Neural progenitor cell (in vitro differentiated cells): ENCODE measurements at regions not wholly inside any gene's neighbourhood (a gene's known extent, or its start where the extent isn't known, plus 50 kb on each side); places are given as distances from the start of the nearest gene placed in this dataset.

Source experiments
- EZH2 ChIP-seq: fragments of 200-600 bp; sonication (generic); IDR thresholded peaks from 2 replicates; pipeline ENCODE4 v1.6.1; 2017; ENCODE audit warnings: antibody characterized with exemption, mild to moderate bottlenecking, moderate library complexity
- TF ChIP-seq, protein P1 (sequence below): fragments of 200-600 bp; sonication (generic); IDR thresholded peaks from 2 replicates; pipeline ENCODE4 v1.5.1; 2017; ENCODE audit warnings: antibody characterized with exemption, mild to moderate bottlenecking

DNA sequence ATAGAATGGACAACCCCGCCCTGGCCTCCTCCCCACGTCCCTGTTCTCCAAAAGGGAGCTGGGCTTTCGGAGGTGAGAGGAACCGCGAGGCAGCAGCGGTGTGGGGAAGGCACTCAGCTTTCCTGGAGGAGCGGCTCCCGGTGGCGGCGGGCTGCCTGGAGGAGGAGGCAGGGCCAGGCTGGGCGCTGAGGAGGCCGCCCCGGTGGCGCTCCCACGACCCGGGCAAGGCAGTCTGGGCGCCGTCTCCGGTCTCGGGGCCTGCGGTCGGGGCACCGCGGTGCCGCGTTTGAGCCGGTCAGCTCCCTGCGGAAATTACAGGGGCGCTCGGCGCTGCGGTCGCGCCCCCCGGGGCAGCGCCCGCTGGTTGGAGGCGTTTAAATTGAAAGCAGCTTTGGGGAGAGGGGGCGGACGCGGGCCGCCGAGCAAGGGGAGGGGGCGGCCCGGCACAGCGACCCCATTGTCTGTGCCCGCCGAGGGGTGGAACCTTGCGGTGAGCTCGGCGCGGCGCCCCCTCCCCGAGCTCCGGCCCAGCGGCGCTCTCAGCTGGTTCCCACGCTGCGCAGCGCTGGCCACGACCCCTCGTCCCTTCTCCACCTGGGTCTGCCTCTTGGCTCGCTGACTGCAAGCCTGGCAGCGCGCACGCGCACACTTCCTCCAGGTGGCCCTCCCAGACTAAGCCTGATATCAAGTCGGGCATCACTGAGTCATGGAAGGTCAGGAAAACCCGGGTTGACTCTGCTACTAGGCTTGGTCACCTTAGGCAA lies 58.7 kb upstream of the DLX4 start:
- TF ChIP-seq, protein P1, sequence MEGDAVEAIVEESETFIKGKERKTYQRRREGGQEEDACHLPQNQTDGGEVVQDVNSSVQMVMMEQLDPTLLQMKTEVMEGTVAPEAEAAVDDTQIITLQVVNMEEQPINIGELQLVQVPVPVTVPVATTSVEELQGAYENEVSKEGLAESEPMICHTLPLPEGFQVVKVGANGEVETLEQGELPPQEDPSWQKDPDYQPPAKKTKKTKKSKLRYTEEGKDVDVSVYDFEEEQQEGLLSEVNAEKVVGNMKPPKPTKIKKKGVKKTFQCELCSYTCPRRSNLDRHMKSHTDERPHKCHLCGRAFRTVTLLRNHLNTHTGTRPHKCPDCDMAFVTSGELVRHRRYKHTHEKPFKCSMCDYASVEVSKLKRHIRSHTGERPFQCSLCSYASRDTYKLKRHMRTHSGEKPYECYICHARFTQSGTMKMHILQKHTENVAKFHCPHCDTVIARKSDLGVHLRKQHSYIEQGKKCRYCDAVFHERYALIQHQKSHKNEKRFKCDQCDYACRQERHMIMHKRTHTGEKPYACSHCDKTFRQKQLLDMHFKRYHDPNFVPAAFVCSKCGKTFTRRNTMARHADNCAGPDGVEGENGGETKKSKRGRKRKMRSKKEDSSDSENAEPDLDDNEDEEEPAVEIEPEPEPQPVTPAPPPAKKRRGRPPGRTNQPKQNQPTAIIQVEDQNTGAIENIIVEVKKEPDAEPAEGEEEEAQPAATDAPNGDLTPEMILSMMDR = no peak
- TF ChIP-seq EZH2 = peak; percentile 80
